Ishikawa (cell line): ENCODE measurements at regions not wholly inside any gene's neighbourhood (a gene's known extent, or its start where the extent isn't known, plus 50 kb on each side); places are given as distances from the start of the nearest gene placed in this dataset.

Experiments used
- CEBPB ChIP-seq: IDR thresholded peaks from 2 replicates; pipeline ENCODE4 v1.6.1; 2012
- EP300 ChIP-seq: IDR thresholded peaks from 2 replicates; pipeline ENCODE4 v1.6.1; 2012; ENCODE audit warnings: borderline replicate concordance
- MAX ChIP-seq: IDR thresholded peaks from 2 replicates; pipeline ENCODE4 v1.6.1; 2012
- RAD21 ChIP-seq: IDR thresholded peaks from 2 replicates; pipeline ENCODE4 v1.6.1; 2012; ENCODE audit warnings: low read depth
- REST ChIP-seq: IDR thresholded peaks from 2 replicates; pipeline ENCODE4 v1.6.1; 2012; ENCODE audit warnings: low read depth, mild to moderate bottlenecking
- TAF1 ChIP-seq: IDR thresholded peaks from 2 replicates; pipeline ENCODE4 v1.6.1; 2012; ENCODE audit warnings: low read depth, mild to moderate bottlenecking
- TEAD4 ChIP-seq: IDR thresholded peaks from 2 replicates; pipeline ENCODE4 v1.6.1; 2012
- ZBTB7A ChIP-seq: IDR thresholded peaks from 2 replicates; pipeline ENCODE4 v1.6.1; 2012; ENCODE audit warnings: low read depth

DNA sequence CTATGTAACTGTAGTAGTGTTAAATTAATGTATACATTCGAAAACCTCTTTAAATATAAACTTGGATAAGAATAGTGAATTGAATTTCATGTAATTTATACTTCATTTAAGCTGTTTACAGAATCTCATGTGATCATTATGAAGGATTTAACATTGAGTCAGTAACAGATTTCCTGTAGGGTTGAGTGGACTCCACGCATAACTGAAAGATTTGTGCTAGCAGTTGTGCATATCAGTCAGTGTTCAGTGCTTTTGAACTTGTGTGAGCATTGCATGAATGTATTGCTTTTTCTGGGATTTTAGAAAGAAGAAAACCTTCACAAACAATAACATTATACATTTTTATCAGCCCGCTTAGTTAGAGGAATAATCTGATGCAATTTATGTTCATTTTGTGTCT, 1435.3 kb downstream of the LRFN5 start:
- no peak for TF ChIP-seq TAF1
- TF ChIP-seq ZBTB7A = no peak
- no peak for TF ChIP-seq EP300
- TF ChIP-seq TEAD4 = no peak
- no peak for TF ChIP-seq RAD21
- TF ChIP-seq REST = no peak
- TF ChIP-seq CEBPB = no peak
- TF ChIP-seq MAX = no peak
